HG02870 (cell line): ENCODE measurements at regions not wholly inside any gene's neighbourhood (a gene's known extent, or its start where the extent isn't known, plus 50 kb on each side); places are given as distances from the start of the nearest gene placed in this dataset.
"Not testable (repeated sequence)": the region's sequence is repeated elsewhere in the genome, so short reads cannot be mapped to it uniquely, and the experiment has no call there.

Source experiments
- ATAC-seq: cut with Tn5 transposase; IDR thresholded peaks from one replicate; pipeline ENCODE4 v1.9.1; 2021; ENCODE audit warnings: mild to moderate bottlenecking, moderate library complexity; ENCODE audit not compliant: unreplicated experiment

GRCh38 chr6:4359108-4359730 lies 223.8 kb upstream of the ECI2 start:
- ATAC-seq: no peak

- ATAC-seq: no peak
Measured at GRCh38 chr6:4358414-4359107, 223.2 kb upstream of the ECI2 start.

GRCh38 chr6:4357660-4358152 lies 222.3 kb upstream of the ECI2 start:
- not testable (repeated sequence) for ATAC-seq

GRCh38 chr6:4356899-4357659 lies 221.7 kb upstream of the ECI2 start:
- no peak for ATAC-seq

GRCh38 chr6:4355241-4355640 lies 219.9 kb upstream of the ECI2 start:
- ATAC-seq: no peak

- no peak for ATAC-seq
Measured at GRCh38 chr6:4354181-4354580, 218.8 kb upstream of the ECI2 start.

- ATAC-seq: no peak
Measured at GRCh38 chr6:4352731-4353130, 217.4 kb upstream of the ECI2 start.

GRCh38 chr6:4352322-4352669 lies 216.9 kb upstream of the ECI2 start:
- no peak for ATAC-seq

- ATAC-seq: no peak
Measured at GRCh38 chr6:4351520-4352321, 216.3 kb upstream of the ECI2 start.

- ATAC-seq: no peak
Measured at GRCh38 chr6:4350567-4351519, 215.5 kb upstream of the ECI2 start.

GRCh38 chr6:4349931-4350330 lies 214.6 kb upstream of the ECI2 start:
- ATAC-seq: no peak

GRCh38 chr6:4349323-4349722 lies 213.9 kb upstream of the ECI2 start:
- no peak for ATAC-seq

- peak; percentile 88 for ATAC-seq
Measured at GRCh38 chr6:4348462-4349112, 213.2 kb upstream of the ECI2 start.

GRCh38 chr6:4347877-4348276 lies 212.5 kb upstream of the ECI2 start:
- no peak for ATAC-seq

- ATAC-seq: no peak
Measured at GRCh38 chr6:4346659-4347333, 211.4 kb upstream of the ECI2 start.

GRCh38 chr6:4345543-4345942 lies 210.2 kb upstream of the ECI2 start:
- no peak for ATAC-seq

GRCh38 chr6:4344317-4344899 lies 209.0 kb upstream of the ECI2 start:
- no peak for ATAC-seq

GRCh38 chr6:4342407-4343137 lies 207.2 kb upstream of the ECI2 start:
- ATAC-seq: no peak
